Muscle layer of colon (tissue), 2 donors: ENCODE measurements at regions not wholly inside any gene's neighbourhood (a gene's known extent, or its start where the extent isn't known, plus 50 kb on each side); places are given as distances from the start of the nearest gene placed in this dataset.

Experiments
- H3K27ac ChIP-seq: one replicate; pipeline ENCODE4 v1.7.0; 2013; ENCODE audit warnings: low read depth, mild to moderate bottlenecking, low read length, moderate library complexity
- H3K27me3 ChIP-seq, 2 donors: one replicate each; pipeline ENCODE4 v1.7.0; 2013; ENCODE audit warnings: low read length in 2 of 2, mild to moderate bottlenecking in 2 of 2; ENCODE audit not compliant: insufficient read depth in 2 of 2, control insufficient read depth in 1 of 2
- H3K36me3 ChIP-seq: one replicate; pipeline ENCODE4 v1.7.0; 2013; ENCODE audit warnings: mild to moderate bottlenecking, low read length; ENCODE audit not compliant: insufficient read depth
- H3K4me1 ChIP-seq: one replicate; pipeline ENCODE4 v1.7.0; 2013; ENCODE audit warnings: mild to moderate bottlenecking, low read length; ENCODE audit not compliant: insufficient read depth
- H3K4me3 ChIP-seq, 2 donors: one replicate each; pipeline ENCODE4 v1.7.0; 2013; ENCODE audit warnings: low read length in 2 of 2, low read depth in 1 of 2, mild to moderate bottlenecking in 1 of 2, moderate library complexity in 1 of 2
- H3K9ac ChIP-seq: one replicate; pipeline ENCODE4 v1.7.0; 2013; ENCODE audit warnings: low read length
- H3K9me3 ChIP-seq: one replicate; pipeline ENCODE4 v1.7.0; 2013; ENCODE audit warnings: mild to moderate bottlenecking, low read length
- donor health status: abdominal sarcoma.
- donor health status: Adenocarcinoma of cecum.

DNA sequence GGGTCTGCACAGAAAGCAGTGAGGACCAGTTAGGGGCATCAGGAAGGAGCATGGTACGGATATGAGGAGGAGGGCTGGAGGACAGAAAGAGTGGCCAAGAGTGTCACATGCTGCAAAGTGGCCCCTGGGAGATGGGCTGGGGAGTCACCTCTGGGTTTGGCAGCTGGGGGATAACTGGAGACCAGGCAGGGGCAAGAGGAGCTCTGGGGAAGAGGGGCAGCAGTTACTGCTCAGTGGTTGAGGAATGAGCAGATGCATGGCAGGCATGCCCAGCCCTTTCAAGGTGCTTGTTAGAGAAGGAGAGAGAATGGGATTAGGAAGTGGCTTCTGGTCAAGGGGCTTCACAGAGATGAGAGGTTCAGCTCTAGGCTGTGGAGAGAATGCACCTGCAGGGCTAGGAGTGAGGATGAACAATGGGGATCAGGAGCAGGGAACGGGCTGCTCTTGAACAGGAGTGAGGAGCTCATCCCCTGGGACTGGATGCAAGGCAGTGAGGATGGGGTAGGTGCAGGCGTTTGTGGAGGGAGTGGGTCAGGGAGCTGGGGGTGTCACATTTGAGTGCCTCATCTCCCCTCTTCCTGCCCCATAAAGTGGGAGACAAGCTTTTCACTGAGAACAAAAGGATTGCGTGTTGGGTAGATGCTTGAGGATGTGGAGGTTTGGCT, 127.5 kb downstream of the PAPOLA start:
- Histone ChIP-seq H3K9me3 (no peaks in the 10 kb centered on the region), H3K4me3 (no peak overlapping the region), H3K4me1 (no peaks in the 10 kb centered on the region), H3K27ac (no peak overlapping the region), H3K27me3 (peaks cover 0 to 6% of the 10 kb centered on the region in 2 donors), H3K9ac (no peak overlapping the region), H3K36me3 (no peaks in the 10 kb centered on the region)

DNA sequence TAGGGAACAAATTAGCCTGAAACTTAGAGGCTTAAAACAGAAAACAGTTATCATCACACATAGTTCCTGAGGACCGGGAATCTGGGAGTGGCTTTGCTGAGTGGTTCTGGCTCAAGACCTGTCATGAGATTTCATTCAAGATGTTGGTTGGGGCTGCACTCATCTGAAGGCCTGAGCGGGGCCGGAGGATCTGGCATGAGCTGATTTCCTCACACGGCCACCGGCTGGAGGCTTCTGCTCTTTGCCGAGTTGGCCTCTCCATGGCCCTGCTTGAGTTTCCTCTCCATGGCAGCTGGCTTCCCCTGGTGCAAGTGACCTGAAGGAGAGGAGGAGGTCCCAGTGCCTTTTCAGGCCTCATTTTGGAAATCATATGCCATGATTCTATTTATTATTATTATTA, 128.1 kb downstream of the PAPOLA start:
- H3K27me3 ChIP-seq: peaks cover 0 to 6% of the 10 kb centered on the region in 2 donors
- H3K4me3 ChIP-seq: no peak overlapping the region
- no peaks in the 10 kb centered on the region for H3K4me1 ChIP-seq
- H3K27ac ChIP-seq: no peak overlapping the region
- H3K36me3 ChIP-seq: no peaks in the 10 kb centered on the region
- no peaks in the 10 kb centered on the region for H3K9me3 ChIP-seq
- H3K9ac ChIP-seq: no peak overlapping the region

DNA sequence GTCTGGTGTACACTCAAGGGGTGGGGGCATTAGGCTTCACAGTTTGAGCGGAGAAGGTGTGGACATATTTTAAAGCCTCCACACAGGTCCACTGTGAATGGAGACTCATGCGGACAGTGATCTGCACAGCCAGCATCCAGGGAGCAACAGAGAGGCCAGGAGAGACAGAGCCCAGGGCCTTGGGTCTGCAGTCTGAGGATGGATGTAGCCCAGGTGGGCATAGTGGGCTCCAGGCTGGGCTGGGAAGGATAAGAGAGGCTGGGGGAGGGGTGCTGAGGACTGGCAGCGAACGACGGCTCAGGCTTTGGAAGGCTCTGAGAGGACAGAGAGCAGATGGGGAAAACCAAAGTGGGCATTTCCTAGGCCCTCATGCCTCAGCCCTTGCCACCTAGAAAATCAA, 128.8 kb downstream of the PAPOLA start:
- no peak overlapping the region for H3K4me3 ChIP-seq
- H3K36me3 ChIP-seq: no peaks in the 10 kb centered on the region
- no peaks in the 10 kb centered on the region for H3K4me1 ChIP-seq
- H3K9ac ChIP-seq: no peak overlapping the region
- no peaks in the 10 kb centered on the region for H3K27me3 ChIP-seq
- no peak overlapping the region for H3K27ac ChIP-seq
- H3K9me3 ChIP-seq: no peaks in the 10 kb centered on the region

DNA sequence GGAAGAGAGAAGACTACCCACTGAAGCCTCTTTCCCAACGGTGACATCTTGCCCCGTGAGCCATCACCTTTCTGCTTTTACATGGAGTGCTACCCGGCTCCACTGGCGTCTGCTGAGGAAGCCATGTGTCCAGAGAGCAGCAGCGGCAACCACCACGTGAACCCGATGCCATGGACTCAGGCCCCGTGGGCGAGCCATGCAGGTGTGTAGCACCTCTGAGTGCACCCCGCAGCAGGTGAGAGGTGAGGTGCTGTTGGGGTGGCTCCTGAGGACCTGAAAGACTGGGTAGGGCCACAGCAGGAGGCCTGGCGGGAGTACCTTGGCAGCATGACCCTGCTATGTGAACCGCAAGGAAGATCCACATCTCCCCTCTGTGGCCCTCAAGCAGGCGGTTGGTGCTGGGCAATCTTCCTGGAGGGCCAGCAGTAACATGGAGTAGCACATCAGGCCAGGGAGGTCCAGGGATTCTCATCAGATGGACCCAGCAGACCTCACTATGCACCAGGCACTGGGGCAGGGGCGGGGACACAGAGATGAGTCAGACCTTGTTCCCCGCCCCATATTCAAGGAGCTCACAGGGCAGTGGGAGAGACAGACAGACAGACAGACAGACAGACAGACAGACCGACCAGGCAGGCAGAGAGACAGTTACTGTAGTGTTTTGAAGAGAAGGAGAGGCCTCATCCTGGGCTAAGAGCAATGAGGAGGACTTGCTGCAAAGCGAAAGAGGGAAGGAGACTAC, 129.6 kb downstream of the PAPOLA start:
- no peak overlapping the region for H3K4me3 ChIP-seq
- no peaks in the 10 kb centered on the region for H3K27me3 ChIP-seq
- no peaks in the 10 kb centered on the region for H3K9me3 ChIP-seq
- H3K9ac ChIP-seq: no peak overlapping the region
- H3K27ac ChIP-seq: no peak overlapping the region
- no peaks in the 10 kb centered on the region for H3K36me3 ChIP-seq
- no peaks in the 10 kb centered on the region for H3K4me1 ChIP-seq

DNA sequence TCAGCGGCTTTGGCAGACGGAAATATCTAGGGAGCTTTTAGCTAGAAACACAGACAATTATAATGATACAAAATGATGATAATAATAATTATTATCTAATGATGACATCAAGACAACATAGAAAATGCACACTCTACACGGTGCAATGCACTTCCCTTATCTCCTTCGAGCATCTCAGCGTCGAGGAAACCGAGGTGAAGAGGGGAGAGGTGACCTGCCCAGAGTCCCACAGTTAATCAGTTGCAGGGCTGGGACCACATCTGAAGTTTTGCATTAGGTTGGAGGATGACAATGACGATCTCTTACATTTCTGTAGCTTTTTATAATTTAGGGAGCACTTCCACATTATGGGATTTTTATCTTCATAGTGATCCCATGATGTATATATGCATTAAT, 130.2 kb downstream of the PAPOLA start:
- Histone ChIP-seq H3K9ac (no peak overlapping the region), H3K9me3 (no peaks in the 10 kb centered on the region), H3K36me3 (no peaks in the 10 kb centered on the region), H3K27me3 (no peaks in the 10 kb centered on the region), H3K27ac (no peak overlapping the region), H3K4me1 (no peaks in the 10 kb centered on the region), H3K4me3 (no peak overlapping the region)

DNA sequence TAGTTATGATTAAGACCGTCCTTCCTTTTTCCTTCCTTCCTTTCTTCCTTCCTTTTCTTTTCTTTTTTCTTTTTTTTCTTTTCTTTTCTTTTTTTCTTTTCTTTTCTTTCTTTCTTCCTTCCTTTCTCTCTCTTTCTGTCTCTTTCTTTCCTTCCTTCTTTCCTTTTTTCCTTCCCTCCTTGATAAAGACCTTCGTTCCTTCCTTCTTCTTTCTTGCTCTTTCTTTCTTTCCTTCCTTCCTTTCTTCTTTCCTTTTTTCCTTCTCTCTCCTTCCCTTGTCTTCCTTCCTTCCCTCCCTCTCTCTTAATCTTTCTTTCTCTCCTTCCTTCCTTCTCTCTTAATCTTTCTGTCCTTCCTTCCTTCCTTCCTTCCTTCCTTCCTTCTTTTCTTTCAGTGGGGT, 130.9 kb downstream of the PAPOLA start:
- Histone ChIP-seq H3K4me1 (no peaks in the 10 kb centered on the region), H3K27me3 (no peaks in the 10 kb centered on the region), H3K9ac (no peak overlapping the region), H3K9me3 (no peaks in the 10 kb centered on the region), H3K4me3 (no peak overlapping the region), H3K27ac (no peak overlapping the region), H3K36me3 (no peaks in the 10 kb centered on the region)

DNA sequence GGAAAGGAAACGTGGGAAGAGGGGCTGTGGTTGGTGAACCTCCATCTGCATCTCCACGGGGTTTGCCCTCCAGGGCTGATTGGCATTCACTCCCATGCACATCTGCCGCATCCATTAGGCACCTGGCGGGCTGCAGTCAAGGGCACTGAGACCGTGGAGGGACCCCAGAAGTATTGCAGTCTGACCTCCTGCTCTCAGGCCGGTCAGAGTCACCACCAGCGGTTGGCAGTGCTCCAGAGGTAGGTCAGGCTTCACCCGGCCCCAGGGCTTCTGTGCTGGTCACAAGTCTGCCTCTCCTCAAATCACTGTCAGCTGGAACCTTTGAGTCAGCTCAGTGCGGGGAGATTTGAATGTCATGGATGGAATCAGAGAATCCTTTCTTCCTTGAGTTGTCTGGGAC, 132.3 kb downstream of the PAPOLA start:
- no peaks in the 10 kb centered on the region for H3K36me3 ChIP-seq
- no peak overlapping the region for H3K4me3 ChIP-seq
- H3K27ac ChIP-seq: no peak overlapping the region
- H3K4me1 ChIP-seq: no peaks in the 10 kb centered on the region
- no peak overlapping the region for H3K9ac ChIP-seq
- no peaks in the 10 kb centered on the region for H3K9me3 ChIP-seq
- no peaks in the 10 kb centered on the region for H3K27me3 ChIP-seq

DNA sequence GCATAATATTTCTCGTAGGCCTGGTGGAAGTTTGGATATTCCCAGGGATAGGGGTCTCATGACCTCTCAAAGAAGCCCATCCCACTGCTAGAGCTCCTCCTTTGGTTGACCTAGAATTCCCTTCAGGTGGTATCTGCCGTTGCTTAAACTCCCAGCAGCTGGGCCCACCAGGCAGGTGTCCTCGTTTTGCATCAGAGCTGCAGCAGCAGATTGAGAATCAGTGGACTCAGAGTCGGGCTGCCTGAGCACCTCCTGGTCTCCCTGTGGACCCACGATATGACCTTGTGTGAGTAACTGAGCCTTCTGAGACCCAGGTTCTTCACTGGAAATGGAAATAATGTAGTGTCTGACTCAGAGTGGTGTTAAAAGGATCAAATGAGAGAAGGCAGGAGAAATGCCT, 132.7 kb downstream of the PAPOLA start:
- H3K27ac ChIP-seq: no peak overlapping the region
- H3K27me3 ChIP-seq: no peaks in the 10 kb centered on the region
- H3K9ac ChIP-seq: no peak overlapping the region
- no peak overlapping the region for H3K4me3 ChIP-seq
- H3K4me1 ChIP-seq: no peaks in the 10 kb centered on the region
- H3K9me3 ChIP-seq: no peaks in the 10 kb centered on the region
- H3K36me3 ChIP-seq: no peaks in the 10 kb centered on the region

DNA sequence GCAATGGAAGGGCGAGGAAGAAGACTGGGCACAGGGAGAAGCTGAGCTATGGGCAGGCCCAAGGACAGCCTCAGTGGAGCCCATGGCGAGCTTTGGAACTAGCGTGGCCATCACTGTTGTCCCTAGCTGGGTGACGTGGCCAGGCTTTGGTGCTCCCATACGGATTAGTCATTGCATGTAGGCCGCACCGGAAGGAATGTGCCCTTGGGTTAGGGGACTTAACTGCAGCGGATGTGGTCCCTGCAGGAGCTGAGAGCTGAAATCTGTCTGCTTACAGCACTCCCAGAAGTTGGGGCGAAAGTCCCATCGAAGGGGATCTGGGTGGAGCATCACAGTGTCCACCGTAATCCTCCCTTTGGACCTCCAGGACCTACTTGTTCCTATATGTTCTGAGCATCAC, 133.7 kb downstream of the PAPOLA start:
- no peaks in the 10 kb centered on the region for H3K36me3 ChIP-seq
- H3K9ac ChIP-seq: no peak overlapping the region
- H3K27me3 ChIP-seq: no peaks in the 10 kb centered on the region
- H3K27ac ChIP-seq: no peak overlapping the region
- no peak overlapping the region for H3K4me3 ChIP-seq
- no peaks in the 10 kb centered on the region for H3K4me1 ChIP-seq
- no peaks in the 10 kb centered on the region for H3K9me3 ChIP-seq

DNA sequence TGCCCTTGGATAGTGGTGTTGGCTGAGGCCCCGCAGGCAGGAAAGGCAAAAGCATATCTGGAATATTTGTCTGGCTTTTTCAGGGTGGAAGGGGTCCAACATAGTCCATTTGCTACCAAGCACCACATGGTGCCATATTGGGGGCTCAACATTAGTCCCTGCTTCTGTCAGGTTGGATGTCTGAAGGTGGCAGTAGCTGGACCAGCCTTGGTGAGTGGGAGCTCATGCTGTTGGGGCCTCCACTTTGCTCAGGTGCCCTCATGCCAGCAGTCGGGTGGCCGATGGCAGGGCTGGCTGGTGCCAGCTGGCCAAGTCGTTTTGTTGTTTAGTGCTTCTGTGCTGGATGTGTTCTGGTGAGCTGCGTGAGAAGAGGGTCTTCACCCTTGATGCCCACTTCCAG, 135.3 kb downstream of the PAPOLA start:
- no peaks in the 10 kb centered on the region for H3K4me1 ChIP-seq

DNA sequence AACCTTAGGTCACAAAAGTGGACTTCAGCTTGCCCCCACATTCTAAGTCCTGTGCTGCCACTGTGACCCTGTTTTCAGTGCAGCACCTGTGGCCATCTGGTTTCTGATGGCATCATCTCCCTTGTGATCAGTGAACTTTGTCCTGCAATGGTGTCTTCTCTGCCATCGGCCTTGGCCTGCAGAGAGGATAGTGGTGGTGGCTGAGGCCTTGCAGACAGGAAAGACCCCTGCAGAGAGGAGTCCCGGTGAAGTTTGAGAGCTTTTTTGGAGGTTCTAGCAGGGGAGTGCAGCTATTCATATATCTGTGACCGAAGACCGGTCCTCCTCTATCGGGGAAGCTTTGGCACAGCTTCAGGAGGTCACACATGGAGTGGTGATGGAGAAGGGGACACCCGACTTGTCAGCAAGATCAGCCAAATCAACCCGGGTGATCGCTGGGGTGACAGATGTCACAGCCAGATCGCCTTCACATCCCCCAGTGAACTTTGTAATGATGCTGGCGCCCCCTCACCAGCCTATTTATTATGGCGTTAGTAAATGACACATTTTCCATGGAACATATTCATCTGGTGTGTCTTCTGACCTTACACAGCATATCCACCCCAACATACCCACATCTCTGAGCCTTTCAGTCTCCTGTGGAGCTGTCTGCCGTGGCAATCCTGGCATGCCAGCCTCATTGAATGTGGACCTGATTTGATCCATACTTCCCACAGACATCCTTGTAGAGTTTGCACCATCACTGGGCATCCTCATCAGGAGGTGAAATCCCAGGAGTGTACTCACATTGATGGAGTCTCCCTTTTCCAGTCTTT, 136.1 kb downstream of the PAPOLA start:
- H3K27ac ChIP-seq: no peak overlapping the region
- no peak overlapping the region for H3K4me3 ChIP-seq
- no peaks in the 10 kb centered on the region for H3K4me1 ChIP-seq
- no peaks in the 10 kb centered on the region for H3K27me3 ChIP-seq
- no peaks in the 10 kb centered on the region for H3K9me3 ChIP-seq
- H3K9ac ChIP-seq: no peak overlapping the region
- no peaks in the 10 kb centered on the region for H3K36me3 ChIP-seq

More for the DNA sequence above, 135.3 kb downstream of the PAPOLA start:
- no peaks in the 10 kb centered on the region for H3K9me3 ChIP-seq
- H3K27me3 ChIP-seq: no peaks in the 10 kb centered on the region
- no peak overlapping the region for H3K4me3 ChIP-seq
- no peak overlapping the region for H3K9ac ChIP-seq
- no peak overlapping the region for H3K27ac ChIP-seq
- no peaks in the 10 kb centered on the region for H3K36me3 ChIP-seq
